ENCODE measurements at regions not wholly inside any gene's neighbourhood (a gene's known extent, or its start where the extent isn't known, plus 50 kb on each side); places are given as distances from the start of the nearest gene placed in this dataset.

DNA sequence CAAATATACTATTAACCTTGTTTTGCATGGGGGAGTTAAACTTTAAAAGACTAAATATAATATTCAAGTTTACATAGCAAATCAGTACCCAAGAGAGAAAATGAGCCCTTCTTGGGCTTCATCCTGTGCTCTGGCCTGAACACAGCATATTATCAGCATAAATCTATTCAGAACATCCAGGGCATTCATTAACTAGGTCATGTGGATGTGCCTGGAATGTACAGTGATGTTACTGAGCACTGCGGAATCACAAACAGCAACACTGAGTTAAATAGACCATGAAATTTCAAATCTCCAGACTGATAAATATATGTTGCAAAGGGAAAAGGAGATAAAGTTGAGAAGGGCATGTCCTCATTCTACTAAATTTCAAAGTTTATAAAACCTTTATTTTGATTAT lies 426.4 kb downstream of the AASDHPPT start:
- TF ChIP-seq CTCF (IDR thresholded peaks at IDR 0.05; ENCODE audit: insufficient read depth, low read depth, low read length) (no peak), EZH2 (IDR thresholded peaks at IDR 0.05; ENCODE audit: insufficient read depth, low read length) (no peak)

Measured in astrocyte (in vitro differentiated cells and primary cell).